ENCODE measurements at regions not wholly inside any gene's neighbourhood (a gene's known extent, or its start where the extent isn't known, plus 50 kb on each side); places are given as distances from the start of the nearest gene placed in this dataset.

GRCh38 chr12:127328867-127329266, 938.1 kb upstream of the TMEM132C start:
- Histone ChIP-seq H3K9me2 (replicated peaks; ENCODE audit: insufficient read depth, low read length) (no peaks in the 10 kb centered on the region), H3K4me2 (ENCODE audit: low read depth, low read length, poor library complexity, severe bottlenecking) (no peak overlapping the region), H3K27me3 (ENCODE audit: low read length) (no peaks in the 10 kb centered on the region), H3K9me3 (ENCODE audit: low read length) (0 out of 2 replicates have a peak, but pooled peaks cover 4% of the 10 kb centered on the region), H3K27ac (ENCODE audit: low read length) (no peak overlapping the region), H3K79me2 (ENCODE audit: low read length) (no peaks in the 10 kb centered on the region), H3K9ac (ENCODE audit: low read length) (no peak overlapping the region), H3K36me3 (ENCODE audit: insufficient read depth, low read length) (no peaks in the 10 kb centered on the region), H2AFZ (ENCODE audit: low read length) (no peak overlapping the region), H3K4me1 (ENCODE audit: low read length) (no peaks in the 10 kb centered on the region), H4K20me1 (ENCODE audit: insufficient read depth, low read depth, low read length) (no peaks in the 10 kb centered on the region), H3K4me3 (ENCODE audit: low read length) (no peak overlapping the region)
- no peak for DNase-seq

- no peak overlapping the region for H3K27ac ChIP-seq (ENCODE audit: low read length)
- H2AFZ ChIP-seq (ENCODE audit: low read length), result no peak overlapping the region
- no peak overlapping the region for H3K4me2 ChIP-seq (ENCODE audit: low read depth, low read length, poor library complexity, severe bottlenecking)
- no peaks in the 10 kb centered on the region for H3K9me2 ChIP-seq (replicated peaks; ENCODE audit: insufficient read depth, low read length)
- H3K79me2 ChIP-seq (ENCODE audit: low read length), result no peaks in the 10 kb centered on the region
- no peaks in the 10 kb centered on the region for H3K4me1 ChIP-seq (ENCODE audit: low read length)
- H3K27me3 ChIP-seq (ENCODE audit: low read length), result no peaks in the 10 kb centered on the region
- no peaks in the 10 kb centered on the region for H3K36me3 ChIP-seq (ENCODE audit: insufficient read depth, low read length)
- H3K9me3 ChIP-seq (ENCODE audit: low read length), result 0 out of 2 replicates have a peak, but pooled peaks cover 3% of the 10 kb centered on the region
- DNase-seq, result no peak
- no peaks in the 10 kb centered on the region for H4K20me1 ChIP-seq (ENCODE audit: insufficient read depth, low read depth, low read length)
- H3K9ac ChIP-seq (ENCODE audit: low read length), result no peak overlapping the region
- H3K4me3 ChIP-seq (ENCODE audit: low read length), result no peak overlapping the region
Measured at GRCh38 chr12:127334365-127334764, 932.6 kb upstream of the TMEM132C start.

GRCh38 chr12:127334912-127335644, 931.9 kb upstream of the TMEM132C start:
- Histone ChIP-seq H4K20me1 (ENCODE audit: insufficient read depth, low read depth, low read length) (no peaks in the 10 kb centered on the region), H3K79me2 (ENCODE audit: low read length) (no peaks in the 10 kb centered on the region), H3K4me2 (ENCODE audit: low read depth, low read length, poor library complexity, severe bottlenecking) (no peak overlapping the region), H3K4me1 (ENCODE audit: low read length) (no peaks in the 10 kb centered on the region), H3K4me3 (ENCODE audit: low read length) (no peak overlapping the region), H3K27ac (ENCODE audit: low read length) (no peak overlapping the region), H3K9me3 (ENCODE audit: low read length) (no peaks in the 10 kb centered on the region), H3K27me3 (ENCODE audit: low read length) (no peaks in the 10 kb centered on the region), H3K9ac (ENCODE audit: low read length) (no peak overlapping the region), H3K36me3 (ENCODE audit: insufficient read depth, low read length) (no peaks in the 10 kb centered on the region), H3K9me2 (replicated peaks; ENCODE audit: insufficient read depth, low read length) (no peaks in the 10 kb centered on the region), H2AFZ (ENCODE audit: low read length) (no peak overlapping the region)
- no peak for DNase-seq

- Histone ChIP-seq H3K9me2 (replicated peaks; ENCODE audit: insufficient read depth, low read length) (no peaks in the 10 kb centered on the region), H3K9me3 (ENCODE audit: low read length) (no peaks in the 10 kb centered on the region), H3K4me2 (ENCODE audit: low read depth, low read length, poor library complexity, severe bottlenecking) (no peak overlapping the region), H3K9ac (ENCODE audit: low read length) (no peak overlapping the region), H3K27ac (ENCODE audit: low read length) (no peak overlapping the region), H3K79me2 (ENCODE audit: low read length) (no peaks in the 10 kb centered on the region), H3K27me3 (ENCODE audit: low read length) (no peaks in the 10 kb centered on the region), H4K20me1 (ENCODE audit: insufficient read depth, low read depth, low read length) (no peaks in the 10 kb centered on the region), H2AFZ (ENCODE audit: low read length) (no peak overlapping the region), H3K4me3 (ENCODE audit: low read length) (no peak overlapping the region), H3K36me3 (ENCODE audit: insufficient read depth, low read length) (no peaks in the 10 kb centered on the region), H3K4me1 (ENCODE audit: low read length) (no peaks in the 10 kb centered on the region)
- no peak for DNase-seq
Measured at GRCh38 chr12:127336416-127336815, 930.6 kb upstream of the TMEM132C start.

- H3K27me3 ChIP-seq (ENCODE audit: low read length), result no peaks in the 10 kb centered on the region
- no peak overlapping the region for H3K4me2 ChIP-seq (ENCODE audit: low read depth, low read length, poor library complexity, severe bottlenecking)
- no peak for DNase-seq
- H3K4me3 ChIP-seq (ENCODE audit: low read length), result no peak overlapping the region
- no peaks in the 10 kb centered on the region for H4K20me1 ChIP-seq (ENCODE audit: insufficient read depth, low read depth, low read length)
- no peaks in the 10 kb centered on the region for H3K9me3 ChIP-seq (ENCODE audit: low read length)
- no peaks in the 10 kb centered on the region for H3K4me1 ChIP-seq (ENCODE audit: low read length)
- H3K79me2 ChIP-seq (ENCODE audit: low read length), result no peaks in the 10 kb centered on the region
- no peaks in the 10 kb centered on the region for H3K9me2 ChIP-seq (replicated peaks; ENCODE audit: insufficient read depth, low read length)
- H3K27ac ChIP-seq (ENCODE audit: low read length), result no peak overlapping the region
- H2AFZ ChIP-seq (ENCODE audit: low read length), result no peak overlapping the region
- no peaks in the 10 kb centered on the region for H3K36me3 ChIP-seq (ENCODE audit: insufficient read depth, low read length)
- no peak overlapping the region for H3K9ac ChIP-seq (ENCODE audit: low read length)
Measured at GRCh38 chr12:127339065-127339464, 927.9 kb upstream of the TMEM132C start.

GRCh38 chr12:127340381-127340780, 926.6 kb upstream of the TMEM132C start:
- Histone ChIP-seq H3K4me3 (ENCODE audit: low read length) (no peak overlapping the region), H3K4me1 (ENCODE audit: low read length) (no peaks in the 10 kb centered on the region), H3K9me3 (ENCODE audit: low read length) (no peaks in the 10 kb centered on the region), H3K27me3 (ENCODE audit: low read length) (no peaks in the 10 kb centered on the region), H3K79me2 (ENCODE audit: low read length) (no peaks in the 10 kb centered on the region), H3K36me3 (ENCODE audit: insufficient read depth, low read length) (no peaks in the 10 kb centered on the region), H3K9me2 (replicated peaks; ENCODE audit: insufficient read depth, low read length) (no peaks in the 10 kb centered on the region), H2AFZ (ENCODE audit: low read length) (no peak overlapping the region), H3K4me2 (ENCODE audit: low read depth, low read length, poor library complexity, severe bottlenecking) (no peak overlapping the region), H3K27ac (ENCODE audit: low read length) (no peak overlapping the region), H3K9ac (ENCODE audit: low read length) (no peak overlapping the region), H4K20me1 (ENCODE audit: insufficient read depth, low read depth, low read length) (no peaks in the 10 kb centered on the region)
- no peak for DNase-seq

- Histone ChIP-seq H3K79me2 (ENCODE audit: low read length) (no peaks in the 10 kb centered on the region), H4K20me1 (ENCODE audit: insufficient read depth, low read depth, low read length) (no peaks in the 10 kb centered on the region), H3K4me2 (ENCODE audit: low read depth, low read length, poor library complexity, severe bottlenecking) (no peak overlapping the region), H3K9ac (ENCODE audit: low read length) (no peak overlapping the region), H2AFZ (ENCODE audit: low read length) (no peak overlapping the region), H3K9me3 (ENCODE audit: low read length) (no peaks in the 10 kb centered on the region), H3K4me3 (ENCODE audit: low read length) (no peak overlapping the region), H3K27ac (ENCODE audit: low read length) (no peak overlapping the region), H3K36me3 (ENCODE audit: insufficient read depth, low read length) (no peaks in the 10 kb centered on the region), H3K27me3 (ENCODE audit: low read length) (no peaks in the 10 kb centered on the region), H3K9me2 (replicated peaks; ENCODE audit: insufficient read depth, low read length) (no peaks in the 10 kb centered on the region), H3K4me1 (ENCODE audit: low read length) (no peaks in the 10 kb centered on the region)
- DNase-seq, result no peak
Measured at GRCh38 chr12:127342861-127343260, 924.1 kb upstream of the TMEM132C start.

GRCh38 chr12:127343940-127344339, 923.0 kb upstream of the TMEM132C start:
- Histone ChIP-seq H3K79me2 (ENCODE audit: low read length) (no peaks in the 10 kb centered on the region), H3K36me3 (ENCODE audit: insufficient read depth, low read length) (no peaks in the 10 kb centered on the region), H4K20me1 (ENCODE audit: insufficient read depth, low read depth, low read length) (no peaks in the 10 kb centered on the region), H3K9me3 (ENCODE audit: low read length) (0 out of 2 replicates have a peak, but pooled peaks cover 5% of the 10 kb centered on the region), H3K9ac (ENCODE audit: low read length) (no peak overlapping the region), H3K27ac (ENCODE audit: low read length) (no peak overlapping the region), H3K4me2 (ENCODE audit: low read depth, low read length, poor library complexity, severe bottlenecking) (no peak overlapping the region), H3K27me3 (ENCODE audit: low read length) (no peaks in the 10 kb centered on the region), H3K9me2 (replicated peaks; ENCODE audit: insufficient read depth, low read length) (no peaks in the 10 kb centered on the region), H3K4me3 (ENCODE audit: low read length) (no peak overlapping the region), H3K4me1 (ENCODE audit: low read length) (no peaks in the 10 kb centered on the region), H2AFZ (ENCODE audit: low read length) (no peak overlapping the region)
- no peak for DNase-seq
